IMR-90 (cell line): ENCODE measurements at regions not wholly inside any gene's neighbourhood (a gene's known extent, or its start where the extent isn't known, plus 50 kb on each side); places are given as distances from the start of the nearest gene placed in this dataset.

Experiments
- ATAC-seq: fragments of 200-7000 bp; cut with Tn5 transposase; 2 replicates; pipeline ENCODE4 v1.9.1; 2020; ENCODE audit warnings: low read depth, mild to moderate bottlenecking, moderate library complexity
- BruUV-seq: library from RNA; stranded (reverse); fragments of 400-500 nt; replicated peaks from 2 replicates; lab custom pipeline; 2021; lab: Mats Ljungman, UMichigan
- CTCF ChIA-PET: fragments of 300-600 bp; formaldehyde crosslinking; extraction: SDS; loops from one replicate; lab custom pipeline; 2021; ENCODE audit warnings: antibody characterized with exemption; lab: Yijun Ruan, JAX
- POLR2A ChIA-PET: fragments of 300-600 bp; sonication (Branson Sonifier 250); formaldehyde crosslinking; loops from one replicate; lab custom pipeline; 2022; ENCODE audit warnings: antibody characterized with exemption; ENCODE audit not compliant: unreplicated experiment; lab: Charles Lee
- DNase-seq: peaks from one replicate; pipeline ENCODE4 v3.0.0; 2013
- H2AFZ ChIP-seq: replicated peaks from 2 replicates; pipeline ENCODE3; 2013; ENCODE audit warnings: low read length, mild to moderate bottlenecking; ENCODE audit not compliant: poor library complexity
- H2AK5ac ChIP-seq: 2 replicates; pipeline ENCODE4 v1.6.1; 2013; ENCODE audit warnings: low read depth, low read length, inconsistent platforms
- H2AK9ac ChIP-seq: replicated peaks from 2 replicates; pipeline ENCODE3; 2013; ENCODE audit warnings: mild to moderate bottlenecking, low read depth, low read length, moderate library complexity; ENCODE audit not compliant: poor library complexity
- H2BK120ac ChIP-seq: 2 replicates; pipeline ENCODE4 v1.6.1; 2013; ENCODE audit warnings: low read depth, low read length, inconsistent platforms
- H2BK15ac ChIP-seq: 3 replicates; pipeline ENCODE4 v1.6.1; 2013; ENCODE audit warnings: low read depth, low read length, inconsistent platforms
- H2BK20ac ChIP-seq: 2 replicates; pipeline ENCODE4 v1.6.1; 2013; ENCODE audit warnings: low read depth, mild to moderate bottlenecking, inconsistent platforms, low read length, moderate library complexity
- H2BK5ac ChIP-seq: 2 replicates; pipeline ENCODE4 v1.6.1; 2013; ENCODE audit warnings: mild to moderate bottlenecking, low read depth, low read length, inconsistent platforms; ENCODE audit not compliant: poor library complexity, severe bottlenecking
- H3K14ac ChIP-seq: replicated peaks from 2 replicates; pipeline ENCODE4 v1.6.1; 2013; ENCODE audit warnings: low read depth, low read length, inconsistent platforms
- H3K18ac ChIP-seq: 2 replicates; pipeline ENCODE4 v1.6.1; 2013; ENCODE audit warnings: low read depth, low read length, control low read depth
- H3K23ac ChIP-seq: 2 replicates; pipeline ENCODE4 v1.6.1; 2013; ENCODE audit warnings: low read depth, low read length, inconsistent platforms
- H3K27ac ChIP-seq: 2 replicates; pipeline ENCODE4 v1.5.1; 2013; ENCODE audit warnings: mild to moderate bottlenecking, control low read depth, low read length; ENCODE audit not compliant: insufficient read depth
- H3K27me3 ChIP-seq: 2 replicates; pipeline ENCODE4 v1.6.1; 2013; ENCODE audit warnings: low read length; ENCODE audit not compliant: control insufficient read depth, insufficient read depth
- H3K36me3 ChIP-seq: 2 replicates; pipeline ENCODE4 v1.6.1; 2013; ENCODE audit warnings: low read length, mixed read lengths; ENCODE audit not compliant: control insufficient read depth, insufficient read depth
- H3K4ac ChIP-seq: 2 replicates; pipeline ENCODE4 v1.6.1; 2013; ENCODE audit warnings: low read depth, low read length, inconsistent platforms
- H3K4me1 ChIP-seq: 2 replicates; pipeline ENCODE4 v1.6.1; 2013; ENCODE audit warnings: low read length, mixed read lengths; ENCODE audit not compliant: control insufficient read depth, insufficient read depth
- H3K4me2 ChIP-seq: 2 replicates; pipeline ENCODE4 v1.6.1; 2013; ENCODE audit warnings: low read depth, mild to moderate bottlenecking, control low read depth, low read length, moderate library complexity
- H3K4me3 ChIP-seq: 2 replicates; pipeline ENCODE4 v1.5.1; 2013; ENCODE audit warnings: low read depth, mild to moderate bottlenecking, control low read depth, low read length, moderate library complexity; ENCODE audit not compliant: insufficient read depth
- H3K56ac ChIP-seq: 2 replicates; pipeline ENCODE4 v1.6.1; 2013; ENCODE audit warnings: low read length, inconsistent platforms; ENCODE audit not compliant: insufficient read depth; ENCODE audit errors: extremely low read depth
- H3K79me1 ChIP-seq, 2 experiments: 2 replicates each; pipeline ENCODE4 v1.6.1; 2013; ENCODE audit warnings: low read length in 2 of 2, inconsistent platforms in 1 of 2, low read depth in 1 of 2
- H3K9ac ChIP-seq: 2 replicates; pipeline ENCODE4 v1.6.1; 2013; ENCODE audit warnings: low read depth, low read length, control low read depth
- H3K9me1 ChIP-seq: 2 replicates; pipeline ENCODE4 v1.6.1; 2013; ENCODE audit warnings: low read length, inconsistent platforms; ENCODE audit not compliant: insufficient read depth
- H3K9me3 ChIP-seq: 2 replicates; pipeline ENCODE4 v1.6.1; 2013; ENCODE audit warnings: low read length; ENCODE audit not compliant: control insufficient read depth, insufficient read depth
- H4K20me1 ChIP-seq: 2 replicates; pipeline ENCODE4 v1.6.1; 2013; ENCODE audit warnings: low read length, inconsistent platforms; ENCODE audit not compliant: insufficient read depth
- H4K5ac ChIP-seq: 2 replicates; pipeline ENCODE4 v1.6.1; 2013; ENCODE audit warnings: mild to moderate bottlenecking, low read depth, low read length, control low read depth
- H4K8ac ChIP-seq, 2 experiments: 2 replicates each; pipeline ENCODE4 v1.6.1; 2013; ENCODE audit warnings: low read depth in 2 of 2, low read length in 2 of 2, control low read depth in 1 of 2, inconsistent platforms in 1 of 2
- H4K91ac ChIP-seq: 2 replicates; pipeline ENCODE4 v1.6.1; 2013; ENCODE audit warnings: low read depth, low read length, inconsistent platforms; ENCODE audit not compliant: insufficient read depth
- BHLHE40 ChIP-seq: fragments of 150-350 bp; IDR thresholded peaks from 2 replicates; pipeline ENCODE4 v1.6.1; 2016; ENCODE audit warnings: mild to moderate bottlenecking, low read depth, low read length
- CHD1 ChIP-seq: IDR thresholded peaks from 2 replicates; pipeline ENCODE4 v1.6.1; 2012; ENCODE audit warnings: low read depth, low read length, improper control_type of control experiment
- CTCF ChIP-seq: conservative IDR thresholded peaks from 2 replicates; pipeline ENCODE4 v1.5.1; 2012; ENCODE audit warnings: mild to moderate bottlenecking, low read depth, low read length, improper control_type of control experiment
- ELK1 ChIP-seq: fragments of 150-350 bp; IDR thresholded peaks from 2 replicates; pipeline ENCODE4 v1.6.1; 2016; ENCODE audit warnings: low read depth, mild to moderate bottlenecking, low read length, moderate library complexity, borderline replicate concordance
- MAFK ChIP-seq: IDR thresholded peaks from 2 replicates; pipeline ENCODE4 v1.6.1; 2012; ENCODE audit warnings: low read depth, low read length, improper control_type of control experiment
- NFE2L2 ChIP-seq: fragments of 150-350 bp; IDR thresholded peaks from 2 replicates; pipeline ENCODE4 v1.6.1; 2016; ENCODE audit warnings: low read depth, mild to moderate bottlenecking, low read length
- POLR2A ChIP-seq: IDR thresholded peaks from 2 replicates; pipeline ENCODE4 v1.6.1; 2012; ENCODE audit warnings: mild to moderate bottlenecking, low read depth, low read length
- RCOR1 ChIP-seq: IDR thresholded peaks from 2 replicates; pipeline ENCODE4 v1.6.1; 2012; ENCODE audit warnings: mild to moderate bottlenecking, low read length, improper control_type of control experiment; ENCODE audit not compliant: insufficient replicate concordance
- RFX5 ChIP-seq: IDR thresholded peaks from 2 replicates; pipeline ENCODE4 v1.8.0; 2012; ENCODE audit warnings: low read depth, mild to moderate bottlenecking, low read length, moderate library complexity
- SMC3 ChIP-seq: fragments of 150-350 bp; IDR thresholded peaks from 2 replicates; pipeline ENCODE4 v1.6.1; 2016; ENCODE audit warnings: low read depth, mild to moderate bottlenecking, antibody characterized with exemption, low read length, moderate library complexity
- USF2 ChIP-seq: fragments of 150-350 bp; IDR thresholded peaks from 2 replicates; pipeline ENCODE4 v1.6.1; 2017; ENCODE audit warnings: mild to moderate bottlenecking, antibody characterized with exemption, low read length, low read depth
- WGBS, 2 experiments: methylation state at CpG; one replicate each; pipeline versions ENCODE4 v1.1.5 to v1.1.7; 2013; ENCODE audit warnings: missing lambda C conversion rate in 2 of 2; ENCODE audit not compliant: insufficient read length in 1 of 2; ENCODE audit errors: extremely low coverage in 2 of 2; 5-methylcytosine and 5-hydroxymethylcytosine counted together
- dilution Hi-C: fragments of 300-500 bp; cut with HindIII; formaldehyde crosslinking; loops from one replicate; pipeline ENCODE4 v1.14.3; 2018; ENCODE audit warnings: low sequenced_read_pairs; ENCODE audit not compliant: unreplicated experiment
- in situ Hi-C: fragments of 300-500 bp; cut with MboI; formaldehyde crosslinking; loops from 3 replicates; pipeline ENCODE4 v1.14.3; 2019; ENCODE audit warnings: low sequenced_read_pairs, inconsistent platforms, mixed read lengths
- intact Hi-C: fragments of 100-400 bp; cut with micrococcal nuclease; formaldehyde crosslinking; loops from 2 replicates; pipeline ENCODE4 v1.10.0; 2022

GRCh38 chr4:122537388-122538135 lies 81.0 kb upstream of the IL2 start:
- in situ Hi-C loops (no loop called here), dilution Hi-C loops (no loop called here), intact Hi-C loops (no loop called here)
- POLR2A ChIA-PET, result no interaction called here
- Histone ChIP-seq H3K9me3 (peaks cover 2% of the 10 kb centered on the region), H3K4ac (no peak overlapping the region), H3K4me3 (no peak overlapping the region), H3K79me1 (no peaks in the 10 kb centered on the region), H3K23ac (no peak overlapping the region), H3K27ac (no peak overlapping the region), H3K4me1 (0 out of 2 replicates have a peak, but pooled peaks cover 2% of the 10 kb centered on the region), H2BK5ac (no peak overlapping the region), H4K5ac (no peak overlapping the region), H4K8ac (no peak overlapping the region), H3K27me3 (no peaks in the 10 kb centered on the region), H2AFZ (no peak overlapping the region), H4K20me1 (no peaks in the 10 kb centered on the region), H3K14ac (no peak overlapping the region), H3K9me1 (no peaks in the 10 kb centered on the region), H2AK9ac (no peak overlapping the region), H2AK5ac (no peak overlapping the region), H4K91ac (no peak overlapping the region), H2BK15ac (no peak overlapping the region), H3K18ac (no peak overlapping the region), H3K4me2 (no peak overlapping the region), H2BK20ac (no peak overlapping the region), H2BK120ac (no peak overlapping the region), H3K36me3 (no peaks in the 10 kb centered on the region), H3K9ac (no peak overlapping the region), H3K56ac (no peak overlapping the region)
- no CpG with 5 or more reads among the region's 2 CpGs for WGBS, 2 experiments
- ATAC-seq (no peak), DNase-seq (no peak)
- no peak for TF ChIP-seq SMC3
- no peak for TF ChIP-seq USF2
- TF ChIP-seq MAFK, result no peak
- no peak for TF ChIP-seq RCOR1
- TF ChIP-seq BHLHE40, result no peak
- TF ChIP-seq RFX5, result no peak
- no peak for TF ChIP-seq POLR2A
- no peak for TF ChIP-seq ELK1
- no peak for TF ChIP-seq NFE2L2
- TF ChIP-seq CTCF, result no peak
- no peak for TF ChIP-seq CHD1
- CTCF ChIA-PET, result no interaction called here
- no TSS peak for BruUV-seq
